ENCODE measurements at regions not wholly inside any gene's neighbourhood (a gene's known extent, or its start where the extent isn't known, plus 50 kb on each side); places are given as distances from the start of the nearest gene placed in this dataset.

GRCh38 chr16:74073456-74073855, 223.2 kb upstream of the PSMD7 start:
- POLR2A ChIA-PET = no interaction called here
- TF ChIP-seq PKNOX1 (IDR thresholded peaks at IDR 0.05) (no peak), FOXM1 (IDR thresholded peaks at IDR 0.05; ENCODE audit: borderline replicate concordance) (no peak), ZNF384 (IDR thresholded peaks at IDR 0.05) (no peak), FOXK2 (IDR thresholded peaks at IDR 0.05) (no peak), CTBP1 (IDR thresholded peaks at IDR 0.05; ENCODE audit: borderline replicate concordance) (no peak), SP1 (IDR thresholded peaks at IDR 0.05) (no peak), ARNT (IDR thresholded peaks at IDR 0.05) (no peak), ELF4 (IDR thresholded peaks at IDR 0.05) (no peak), TARDBP (IDR thresholded peaks at IDR 0.05) (no peak)
- CTCF ChIA-PET = no interaction called here

GRCh38 chr16:74071996-74072535, 224.5 kb upstream of the PSMD7 start:
- TF ChIP-seq ZNF384 (IDR thresholded peaks at IDR 0.05) = no peak
- TF ChIP-seq PKNOX1 (IDR thresholded peaks at IDR 0.05) = no peak
- no peak for TF ChIP-seq BHLHE40 (IDR thresholded peaks at IDR 0.05; ENCODE audit: borderline replicate concordance)
- no peak for TF ChIP-seq FOXA1 (IDR thresholded peaks at IDR 0.05)
- no peak for TF ChIP-seq FOXM1 (IDR thresholded peaks at IDR 0.05; ENCODE audit: borderline replicate concordance)
- TF ChIP-seq SP1 (IDR thresholded peaks at IDR 0.05) = no peak
- no peak for TF ChIP-seq L3MBTL2 (conservative IDR thresholded peaks at IDR 0.05)
- TF ChIP-seq ELF4 (IDR thresholded peaks at IDR 0.05) = no peak
- TF ChIP-seq LEF1 (IDR thresholded peaks at IDR 0.05; ENCODE audit: borderline replicate concordance) = no peak
- TF ChIP-seq TARDBP (IDR thresholded peaks at IDR 0.05) = no peak
- TF ChIP-seq SUZ12 (IDR thresholded peaks at IDR 0.05) = no peak
- TF ChIP-seq FOXK2 (IDR thresholded peaks at IDR 0.05) = no peak
- TF ChIP-seq HDGF (IDR thresholded peaks at IDR 0.05; ENCODE audit: borderline replicate concordance) = no peak
- TF ChIP-seq ARNT (IDR thresholded peaks at IDR 0.05) = no peak
- no peak for TF ChIP-seq CTBP1 (IDR thresholded peaks at IDR 0.05; ENCODE audit: borderline replicate concordance)
- no peak for TF ChIP-seq NFRKB (IDR thresholded peaks at IDR 0.05)
- CTCF ChIA-PET = no interaction called here
- no peak for DNase-seq (ENCODE audit: extremely low spot score)
- POLR2A ChIA-PET = no interaction called here

More at GRCh38 chr16:74073456-74073855, 223.2 kb upstream of the PSMD7 start:
- DNase-seq (ENCODE audit: extremely low spot score) = no peak

- TF ChIP-seq CTBP1 (IDR thresholded peaks at IDR 0.05; ENCODE audit: borderline replicate concordance) (no peak), FOXK2 (IDR thresholded peaks at IDR 0.05) (no peak), FOXA1 (IDR thresholded peaks at IDR 0.05) (no peak), PKNOX1 (IDR thresholded peaks at IDR 0.05) (no peak), SP1 (IDR thresholded peaks at IDR 0.05) (no peak), NFRKB (IDR thresholded peaks at IDR 0.05) (no peak), SUZ12 (IDR thresholded peaks at IDR 0.05) (no peak), L3MBTL2 (conservative IDR thresholded peaks at IDR 0.05) (no peak), TARDBP (IDR thresholded peaks at IDR 0.05) (no peak), LEF1 (IDR thresholded peaks at IDR 0.05; ENCODE audit: borderline replicate concordance) (no peak), ELF4 (IDR thresholded peaks at IDR 0.05) (no peak), FOXM1 (IDR thresholded peaks at IDR 0.05; ENCODE audit: borderline replicate concordance) (no peak), BHLHE40 (IDR thresholded peaks at IDR 0.05; ENCODE audit: borderline replicate concordance) (no peak), ARNT (IDR thresholded peaks at IDR 0.05) (no peak), ZNF384 (IDR thresholded peaks at IDR 0.05) (no peak), HDGF (IDR thresholded peaks at IDR 0.05; ENCODE audit: borderline replicate concordance) (no peak)
- ChIA-PET POLR2A (no interaction called here), CTCF (no interaction called here)
- no peak for DNase-seq (ENCODE audit: extremely low spot score)
These were observed 226.4 kb upstream of the PSMD7 start for GRCh38 chr16:74070237-74070636.

- ChIA-PET POLR2A (no interaction called here), CTCF (interaction anchor here (1.5 kb wide), 1 partner anchor 162 kb away, joined by 5 read pairs; no protein-coding TSS in a partner anchor)
- TF ChIP-seq ARNT (IDR thresholded peaks at IDR 0.05) = no peak
- no peak for TF ChIP-seq SUZ12 (IDR thresholded peaks at IDR 0.05)
- TF ChIP-seq TARDBP (IDR thresholded peaks at IDR 0.05) = no peak
- no peak for TF ChIP-seq FOXA1 (IDR thresholded peaks at IDR 0.05)
- TF ChIP-seq FOXM1 (IDR thresholded peaks at IDR 0.05; ENCODE audit: borderline replicate concordance) = no peak
- TF ChIP-seq BHLHE40 (IDR thresholded peaks at IDR 0.05; ENCODE audit: borderline replicate concordance) = no peak
- TF ChIP-seq PKNOX1 (IDR thresholded peaks at IDR 0.05) = no peak
- TF ChIP-seq L3MBTL2 (conservative IDR thresholded peaks at IDR 0.05) = no peak
- no peak for TF ChIP-seq CTBP1 (IDR thresholded peaks at IDR 0.05; ENCODE audit: borderline replicate concordance)
- no peak for TF ChIP-seq NFRKB (IDR thresholded peaks at IDR 0.05)
- no peak for TF ChIP-seq ZNF384 (IDR thresholded peaks at IDR 0.05)
- no peak for TF ChIP-seq FOXK2 (IDR thresholded peaks at IDR 0.05)
- TF ChIP-seq ELF4 (IDR thresholded peaks at IDR 0.05) = no peak
- DNase-seq (ENCODE audit: extremely low spot score) = no peak
These were observed 232.4 kb upstream of the PSMD7 start for GRCh38 chr16:74064120-74064735.

- TF ChIP-seq L3MBTL2 (conservative IDR thresholded peaks at IDR 0.05) (no peak), NFRKB (IDR thresholded peaks at IDR 0.05) (no peak), ZNF384 (IDR thresholded peaks at IDR 0.05) (no peak), HDGF (IDR thresholded peaks at IDR 0.05; ENCODE audit: borderline replicate concordance) (no peak), BHLHE40 (IDR thresholded peaks at IDR 0.05; ENCODE audit: borderline replicate concordance) (no peak), SUZ12 (IDR thresholded peaks at IDR 0.05) (no peak), SP1 (IDR thresholded peaks at IDR 0.05) (no peak)
- ChIA-PET POLR2A (no interaction called here), CTCF (no interaction called here)
- no peak for DNase-seq (ENCODE audit: extremely low spot score)
These were observed 242.8 kb upstream of the PSMD7 start for GRCh38 chr16:74053826-74054225.

Data from HEK293T (cell line).